HG03378 (cell line): ENCODE measurements at regions not wholly inside any gene's neighbourhood (a gene's known extent, or its start where the extent isn't known, plus 50 kb on each side); places are given as distances from the start of the nearest gene placed in this dataset.

Source experiments
- ATAC-seq: cut with Tn5 transposase; IDR thresholded peaks from one replicate; pipeline ENCODE4 v1.9.1; 2021; ENCODE audit warnings: mild to moderate bottlenecking, moderate library complexity; ENCODE audit not compliant: unreplicated experiment

- ATAC-seq: no peak
Observed at GRCh38 chr18:62629031-62629430, 86.3 kb upstream of the PHLPP1 start.

- ATAC-seq: no peak
Observed at GRCh38 chr18:62631173-62631572, 84.2 kb upstream of the PHLPP1 start.

- ATAC-seq: no peak
Observed at GRCh38 chr18:62632788-62633455, 82.4 kb upstream of the PHLPP1 start.

GRCh38 chr18:62634458-62634857 is 80.9 kb upstream of the PHLPP1 start:
- no peak for ATAC-seq

- no peak for ATAC-seq
Observed at GRCh38 chr18:62634979-62635630, 80.2 kb upstream of the PHLPP1 start.

GRCh38 chr18:62637403-62637802 is 77.9 kb upstream of the PHLPP1 start:
- no peak for ATAC-seq

- ATAC-seq: no peak
Observed at GRCh38 chr18:62637807-62638687, 77.3 kb upstream of the PHLPP1 start.

- no peak for ATAC-seq
Observed at GRCh38 chr18:62643181-62643580, 72.2 kb upstream of the PHLPP1 start.

GRCh38 chr18:62644773-62645172 is 70.6 kb upstream of the PHLPP1 start:
- no peak for ATAC-seq

- no peak for ATAC-seq
Observed at GRCh38 chr18:62647179-62647578, 68.2 kb upstream of the PHLPP1 start.

- no peak for ATAC-seq
Observed at GRCh38 chr18:62648045-62648678, 67.2 kb upstream of the PHLPP1 start.

- ATAC-seq: peak; percentile 38
Observed at GRCh38 chr18:62651276-62652056, 63.9 kb upstream of the PHLPP1 start.

GRCh38 chr18:62652057-62652629 is 63.2 kb upstream of the PHLPP1 start:
- peak; percentile 72 for ATAC-seq

GRCh38 chr18:62655520-62656219 is 59.7 kb upstream of the PHLPP1 start:
- ATAC-seq: no peak

- no peak for ATAC-seq
Observed at GRCh38 chr18:62658028-62658427, 57.3 kb upstream of the PHLPP1 start.

- no peak for ATAC-seq
Observed at GRCh38 chr18:62659698-62660097, 55.6 kb upstream of the PHLPP1 start.

GRCh38 chr18:62660691-62661090 is 54.6 kb upstream of the PHLPP1 start:
- no peak for ATAC-seq

GRCh38 chr18:62663731-62664336 is 51.5 kb upstream of the PHLPP1 start:
- peak; percentile 88 for ATAC-seq

- no peak for ATAC-seq
Observed at GRCh38 chr18:62664414-62664813, 50.9 kb upstream of the PHLPP1 start.
